ENCODE measurements at regions not wholly inside any gene's neighbourhood (a gene's known extent, or its start where the extent isn't known, plus 50 kb on each side); places are given as distances from the start of the nearest gene placed in this dataset.

- no peak for DNase-seq (ENCODE audit: low read depth in 1 of 2, low spot score in 1 of 2)
- H3K4me2 ChIP-seq: no peak overlapping the region
- CTCF ChIA-PET: no interaction called here
- TF ChIP-seq EHMT2 (IDR thresholded peaks at IDR 0.05; ENCODE audit: low read depth) (no peak), CTCF (IDR thresholded peaks at IDR 0.05) (no peak), USF2 (IDR thresholded peaks at IDR 0.05) (no peak), BHLHE40 (IDR thresholded peaks at IDR 0.05; ENCODE audit: low read depth, low read length) (no peak), GATA3 (IDR thresholded peaks at IDR 0.05; ENCODE audit: borderline replicate concordance) (no peak), MYC (IDR thresholded peaks at IDR 0.05; ENCODE audit: borderline replicate concordance, low read length) (no peak)
- H3K4me3 ChIP-seq: no peak overlapping the region
- no peak for FAIRE-seq
- H3K9me3 ChIP-seq: no peaks in the 10 kb centered on the region
- no peak overlapping the region for H3K27ac ChIP-seq
- no peak for ATAC-seq
- POLR2A ChIA-PET: no interaction called here
- no peaks in the 10 kb centered on the region for H3K4me1 ChIP-seq
These were observed 370.2 kb downstream of the PPP1R3A start for GRCh38 chr7:113548561-113548960.

GRCh38 chr7:113548137-113548536 lies 370.7 kb downstream of the PPP1R3A start:
- no peak overlapping the region for H3K4me2 ChIP-seq
- H3K4me3 ChIP-seq: no peak overlapping the region
- DNase-seq (ENCODE audit: low read depth in 1 of 2, low spot score in 1 of 2) (no peak), FAIRE-seq (no peak), ATAC-seq (no peak)
- ChIA-PET POLR2A (no interaction called here), CTCF (no interaction called here)
- TF ChIP-seq CBX8 (IDR thresholded peaks at IDR 0.05) (no peak), EHF (CRISPR knock-in tag; IDR thresholded peaks at IDR 0.05) (no peak), HEYL (CRISPR knock-in tag; IDR thresholded peaks at IDR 0.05) (no peak)
- H3K9me3 ChIP-seq: no peaks in the 10 kb centered on the region
- H3K27ac ChIP-seq: no peak overlapping the region
- H3K4me1 ChIP-seq: no peaks in the 10 kb centered on the region

GRCh38 chr7:113521468-113521867 lies 397.3 kb downstream of the PPP1R3A start:
- CTCF ChIA-PET: no interaction called here
- no peak for DNase-seq (ENCODE audit: low read depth in 1 of 2, low spot score in 1 of 2)
- Histone ChIP-seq H3K4me3 (no peak overlapping the region), H3K27ac (no peak overlapping the region), H3K4me2 (no peak overlapping the region), H3K9me3 (no peaks in the 10 kb centered on the region), H3K4me1 (no peaks in the 10 kb centered on the region)
- WGBS (ENCODE audit: missing lambda C conversion rate): 41% methylated on average over 2 of the region's 2 CpGs
- POLR2A ChIA-PET: no interaction called here
- no peak for ATAC-seq
- no peak for FAIRE-seq
- no peak for TF ChIP-seq BHLHE40 (IDR thresholded peaks at IDR 0.05; ENCODE audit: low read depth, low read length)
- TF ChIP-seq FOXS1 (CRISPR knock-in tag; IDR thresholded peaks at IDR 0.05): no peak
- no peak for TF ChIP-seq MYC (IDR thresholded peaks at IDR 0.05; ENCODE audit: borderline replicate concordance, low read length)
- no peak for TF ChIP-seq GATA3 (IDR thresholded peaks at IDR 0.05; ENCODE audit: borderline replicate concordance)
- no peak for TF ChIP-seq REST (IDR thresholded peaks at IDR 0.05)
- TF ChIP-seq ZNF302 (CRISPR knock-in tag; IDR thresholded peaks at IDR 0.05): no peak
- no peak for TF ChIP-seq PHF8 (IDR thresholded peaks at IDR 0.05; ENCODE audit: borderline replicate concordance, low read depth)

GRCh38 chr7:113519472-113519871 lies 399.3 kb downstream of the PPP1R3A start:
- no peak for DNase-seq (ENCODE audit: low read depth in 1 of 2, low spot score in 1 of 2)
- no peak for FAIRE-seq
- Histone ChIP-seq H3K27ac (no peak overlapping the region), H3K9me3 (no peaks in the 10 kb centered on the region), H3K4me3 (no peak overlapping the region), H3K4me1 (no peaks in the 10 kb centered on the region), H3K4me2 (no peak overlapping the region)
- ChIA-PET POLR2A (no interaction called here), CTCF (no interaction called here)
- WGBS (ENCODE audit: missing lambda C conversion rate): 2% methylated on average over 5 of the region's 5 CpGs
- TF ChIP-seq FOXS1 (CRISPR knock-in tag; IDR thresholded peaks at IDR 0.05) (no peak), CEBPB (IDR thresholded peaks at IDR 0.05) (no peak)
- ATAC-seq: no peak

All from A549 (cell line).